ENCODE measurements at regions not wholly inside any gene's neighbourhood (a gene's known extent, or its start where the extent isn't known, plus 50 kb on each side); places are given as distances from the start of the nearest gene placed in this dataset.

- DNase-seq (ENCODE audit: low spot score): no peak
Observed at GRCh38 chr4:117429506-117429905, 344.1 kb upstream of the TRAM1L1 start.

- no peak for DNase-seq (ENCODE audit: low spot score)
Observed at GRCh38 chr4:117434424-117434823, 349.0 kb upstream of the TRAM1L1 start.

- DNase-seq (ENCODE audit: low spot score): no peak
Observed at GRCh38 chr4:117447925-117448324, 362.5 kb upstream of the TRAM1L1 start.

GRCh38 chr4:117455088-117455487 is 369.7 kb upstream of the TRAM1L1 start:
- no peak for DNase-seq (ENCODE audit: low spot score)

GRCh38 chr4:117466388-117466787 is 381.0 kb upstream of the TRAM1L1 start:
- DNase-seq (ENCODE audit: low spot score): no peak

- DNase-seq (ENCODE audit: low spot score): no peak
Observed at GRCh38 chr4:117467404-117467803, 382.0 kb upstream of the TRAM1L1 start.

- no peak for DNase-seq (ENCODE audit: low spot score)
Observed at GRCh38 chr4:117474987-117475386, 389.6 kb upstream of the TRAM1L1 start.

- DNase-seq (ENCODE audit: low spot score): no peak
Observed at GRCh38 chr4:117477925-117478324, 392.5 kb upstream of the TRAM1L1 start.

- no peak for DNase-seq (ENCODE audit: low spot score)
Observed at GRCh38 chr4:117478702-117479101, 393.3 kb upstream of the TRAM1L1 start.

GRCh38 chr4:117479673-117480072 is 394.3 kb upstream of the TRAM1L1 start:
- DNase-seq (ENCODE audit: low spot score): no peak

GRCh38 chr4:117481742-117482141 is 396.4 kb upstream of the TRAM1L1 start:
- no peak for DNase-seq (ENCODE audit: low spot score)

- DNase-seq (ENCODE audit: low spot score): no peak
Observed at GRCh38 chr4:117488692-117489091, 403.3 kb upstream of the TRAM1L1 start.

GRCh38 chr4:117489107-117489506 is 403.7 kb upstream of the TRAM1L1 start:
- no peak for DNase-seq (ENCODE audit: low spot score)

- no peak for DNase-seq (ENCODE audit: low spot score)
Observed at GRCh38 chr4:117491516-117491915, 406.1 kb upstream of the TRAM1L1 start.

GRCh38 chr4:117495802-117496201 is 410.4 kb upstream of the TRAM1L1 start:
- no peak for DNase-seq (ENCODE audit: low spot score)

GRCh38 chr4:117512414-117512813 is 427.0 kb upstream of the TRAM1L1 start:
- no peak for DNase-seq (ENCODE audit: low spot score)

GRCh38 chr4:117514391-117515175 is 429.2 kb upstream of the TRAM1L1 start:
- no peak for DNase-seq (ENCODE audit: low spot score)

GRCh38 chr4:117515921-117516320 is 430.5 kb upstream of the TRAM1L1 start:
- no peak for DNase-seq (ENCODE audit: low spot score)

- no peak for DNase-seq (ENCODE audit: low spot score)
Observed at GRCh38 chr4:117527601-117528000, 442.2 kb upstream of the TRAM1L1 start.

- no peak for DNase-seq (ENCODE audit: low spot score)
Observed at GRCh38 chr4:117529401-117529800, 444.0 kb upstream of the TRAM1L1 start.

- no peak for DNase-seq (ENCODE audit: low spot score)
Observed at GRCh38 chr4:117533501-117533900, 448.1 kb upstream of the TRAM1L1 start.

GRCh38 chr4:117545039-117545438 is 459.7 kb upstream of the TRAM1L1 start:
- DNase-seq (ENCODE audit: low spot score): no peak

GRCh38 chr4:117549524-117549923 is 464.1 kb upstream of the TRAM1L1 start:
- DNase-seq (ENCODE audit: low spot score): no peak

- no peak for DNase-seq (ENCODE audit: low spot score)
Observed at GRCh38 chr4:117550085-117550484, 464.7 kb upstream of the TRAM1L1 start.

All from AG08395 (cell line).